GM23338 (cell line): ENCODE measurements at regions not wholly inside any gene's neighbourhood (a gene's known extent, or its start where the extent isn't known, plus 50 kb on each side); places are given as distances from the start of the nearest gene placed in this dataset.

Experiments used
- ATAC-seq: fragments of 200-7000 bp; cut with Tn5 transposase; 3 replicates; pipeline ENCODE4 v1.9.1; 2020
- DNase-seq: peaks from one replicate; pipeline ENCODE4 v3.0.0-alpha.2; 2015; ENCODE audit warnings: low spot score
- H2AFZ ChIP-seq: fragments of 200-600 bp; sonication (generic); 2 replicates; pipeline ENCODE4 v1.8.0; 2016; ENCODE audit warnings: antibody characterized with exemption, mild to moderate bottlenecking, moderate library complexity
- H3F3A ChIP-seq: fragments of 200-600 bp; sonication (generic); replicated peaks from 2 replicates; pipeline ENCODE4 v1.8.0; 2017; ENCODE audit warnings: antibody characterized with exemption, mixed run types, low read depth
- H3K27ac ChIP-seq: fragments of 200-600 bp; sonication (generic); 2 replicates; pipeline ENCODE4 v1.6.1; 2016; ENCODE audit warnings: low read depth
- H3K27me3 ChIP-seq: fragments of 200-600 bp; sonication (generic); 2 replicates; pipeline ENCODE4 v1.8.0; 2016; ENCODE audit warnings: mild to moderate bottlenecking, mixed run types, moderate library complexity; ENCODE audit not compliant: insufficient read depth
- H3K36me3 ChIP-seq: fragments of 200-600 bp; sonication (generic); 2 replicates; pipeline ENCODE4 v1.8.0; 2016; ENCODE audit warnings: mild to moderate bottlenecking; ENCODE audit not compliant: insufficient read depth
- H3K4me1 ChIP-seq: fragments of 200-600 bp; sonication (generic); 2 replicates; pipeline ENCODE4 v1.8.0; 2016; ENCODE audit warnings: mild to moderate bottlenecking, moderate library complexity; ENCODE audit not compliant: insufficient read depth
- H3K4me2 ChIP-seq: fragments of 200-600 bp; sonication (generic); 2 replicates; pipeline ENCODE4 v1.7.1; 2017; ENCODE audit warnings: mixed run types
- H3K4me3 ChIP-seq: fragments of 200-600 bp; sonication (generic); 2 replicates; pipeline ENCODE4 v1.6.1; 2016; ENCODE audit warnings: mixed run types
- H3K79me2 ChIP-seq: fragments of 200-600 bp; sonication (generic); replicated peaks from 2 replicates; pipeline ENCODE4 v1.8.0; 2017; ENCODE audit warnings: mild to moderate bottlenecking; ENCODE audit not compliant: insufficient read depth
- H3K9me2 ChIP-seq: fragments of 200-600 bp; sonication (generic); 2 replicates; pipeline ENCODE4 v1.8.0; 2017; ENCODE audit not compliant: insufficient read depth
- H4K20me1 ChIP-seq: fragments of 200-600 bp; sonication (generic); replicated peaks from 2 replicates; pipeline ENCODE4 v1.8.0; 2017; ENCODE audit warnings: mild to moderate bottlenecking; ENCODE audit not compliant: insufficient read depth
- H3K27ac Mint-ChIP-seq: 2 replicates; pipeline ENCODE4 v1.8.0; 2020; ENCODE audit warnings: inconsistent platforms, mild to moderate bottlenecking, moderate library complexity, mixed read lengths
- H3K27me3 Mint-ChIP-seq: 3 replicates; pipeline ENCODE4 v1.8.0; 2022; ENCODE audit warnings: low read depth, mild to moderate bottlenecking, moderate library complexity, mixed read lengths, inconsistent platforms; ENCODE audit not compliant: insufficient read depth, poor library complexity
- H3K36me3 Mint-ChIP-seq: 3 replicates; pipeline ENCODE4 v1.8.0; 2021; ENCODE audit warnings: low read depth, mild to moderate bottlenecking, inconsistent platforms, moderate library complexity, mixed read lengths
- H3K4me1 Mint-ChIP-seq: 3 replicates; pipeline ENCODE4 v1.8.0; 2020; ENCODE audit warnings: mild to moderate bottlenecking, inconsistent platforms, mixed read lengths
- H3K4me3 Mint-ChIP-seq: 3 replicates; pipeline ENCODE4 v1.8.0; 2021; ENCODE audit warnings: moderate library complexity, mild to moderate bottlenecking, inconsistent platforms, mixed read lengths
- H3K9me3 Mint-ChIP-seq: 3 replicates; pipeline ENCODE4 v1.8.0; 2020; ENCODE audit warnings: moderate library complexity, mild to moderate bottlenecking, inconsistent platforms, mixed read lengths
- CREB1 ChIP-seq: fragments of 250-450 bp; sonication (Bioruptor Pico); IDR thresholded peaks from 2 replicates; pipeline ENCODE4 v1.5.0; 2020; ENCODE audit warnings: low read depth, mild to moderate bottlenecking, moderate library complexity
- EZH2phosphoT487 ChIP-seq: fragments of 200-600 bp; sonication (generic); IDR thresholded peaks from one replicate; pipeline ENCODE4 v1.8.1; 2018; ENCODE audit warnings: antibody characterized with exemption; ENCODE audit not compliant: unreplicated experiment
- JUNB ChIP-seq: IDR thresholded peaks from one replicate; pipeline ENCODE4 v1.6.1; 2016; ENCODE audit warnings: antibody characterized with exemption; ENCODE audit not compliant: unreplicated experiment
- NANOG ChIP-seq: IDR thresholded peaks from 2 replicates; pipeline ENCODE4 v1.6.1; 2016; ENCODE audit warnings: antibody characterized with exemption, borderline replicate concordance
- POLR2AphosphoS5 ChIP-seq: IDR thresholded peaks from 2 replicates; pipeline ENCODE4 v1.6.1; 2016; ENCODE audit warnings: antibody characterized with exemption, low read depth
- ZNF114 ChIP-seq: fragments of 250-450 bp; sonication (Bioruptor Pico); IDR thresholded peaks from 2 replicates; pipeline ENCODE4 v1.5.0; 2020; ENCODE audit warnings: mild to moderate bottlenecking, moderate library complexity
- TF ChIP-seq, protein P1 (sequence below): fragments of 250-450 bp; sonication (Bioruptor Pico); IDR thresholded peaks from 2 replicates; pipeline ENCODE4 v1.5.0; 2020; ENCODE audit warnings: mild to moderate bottlenecking, moderate library complexity
- TF ChIP-seq, protein P2 (sequence below): IDR thresholded peaks from 2 replicates; pipeline ENCODE4 v1.6.1; 2016; ENCODE audit warnings: antibody characterized with exemption

DNA sequence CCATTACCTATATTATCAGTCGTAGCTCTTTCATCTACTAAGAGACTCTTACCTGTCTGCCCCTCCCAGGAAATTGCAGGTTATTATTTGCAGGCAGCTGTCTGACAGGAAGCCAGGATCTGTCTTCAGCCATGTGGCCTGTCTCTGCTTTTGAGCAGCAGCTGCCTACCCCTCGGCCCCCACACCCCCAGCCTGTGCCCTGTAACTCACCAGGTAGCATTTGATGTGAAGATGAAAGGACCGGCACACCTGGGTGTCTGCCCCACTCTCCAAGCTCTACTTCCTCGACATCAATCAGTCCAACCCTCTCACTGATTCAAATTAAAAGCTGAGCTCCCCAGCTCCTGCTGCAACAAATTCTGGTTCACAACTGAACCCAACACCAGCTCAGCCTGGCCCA lies 197.2 kb upstream of the CTNNB1 start:
- H3K9me2 ChIP-seq: no peaks in the 10 kb centered on the region
- no peaks in the 10 kb centered on the region for H3K27me3 ChIP-seq
- DNase-seq (no peak), ATAC-seq (peak; percentile 21; the same call in 2 of the 3 replicates)
- H3K36me3 ChIP-seq: no peaks in the 10 kb centered on the region
- Mint-ChIP-seq H3K27ac (no peak overlapping the region), H3K36me3 (no peaks in the 10 kb centered on the region; the same call in 2 of the 3 replicates), H3K4me3 (no peak overlapping the region), H3K27me3 (peaks cover 6% of the 10 kb centered on the region), H3K9me3 (no peaks in the 10 kb centered on the region), H3K4me1 (peaks cover 45% of the 10 kb centered on the region)
- TF ChIP-seq ZNF114: no peak
- TF ChIP-seq, protein P1, sequence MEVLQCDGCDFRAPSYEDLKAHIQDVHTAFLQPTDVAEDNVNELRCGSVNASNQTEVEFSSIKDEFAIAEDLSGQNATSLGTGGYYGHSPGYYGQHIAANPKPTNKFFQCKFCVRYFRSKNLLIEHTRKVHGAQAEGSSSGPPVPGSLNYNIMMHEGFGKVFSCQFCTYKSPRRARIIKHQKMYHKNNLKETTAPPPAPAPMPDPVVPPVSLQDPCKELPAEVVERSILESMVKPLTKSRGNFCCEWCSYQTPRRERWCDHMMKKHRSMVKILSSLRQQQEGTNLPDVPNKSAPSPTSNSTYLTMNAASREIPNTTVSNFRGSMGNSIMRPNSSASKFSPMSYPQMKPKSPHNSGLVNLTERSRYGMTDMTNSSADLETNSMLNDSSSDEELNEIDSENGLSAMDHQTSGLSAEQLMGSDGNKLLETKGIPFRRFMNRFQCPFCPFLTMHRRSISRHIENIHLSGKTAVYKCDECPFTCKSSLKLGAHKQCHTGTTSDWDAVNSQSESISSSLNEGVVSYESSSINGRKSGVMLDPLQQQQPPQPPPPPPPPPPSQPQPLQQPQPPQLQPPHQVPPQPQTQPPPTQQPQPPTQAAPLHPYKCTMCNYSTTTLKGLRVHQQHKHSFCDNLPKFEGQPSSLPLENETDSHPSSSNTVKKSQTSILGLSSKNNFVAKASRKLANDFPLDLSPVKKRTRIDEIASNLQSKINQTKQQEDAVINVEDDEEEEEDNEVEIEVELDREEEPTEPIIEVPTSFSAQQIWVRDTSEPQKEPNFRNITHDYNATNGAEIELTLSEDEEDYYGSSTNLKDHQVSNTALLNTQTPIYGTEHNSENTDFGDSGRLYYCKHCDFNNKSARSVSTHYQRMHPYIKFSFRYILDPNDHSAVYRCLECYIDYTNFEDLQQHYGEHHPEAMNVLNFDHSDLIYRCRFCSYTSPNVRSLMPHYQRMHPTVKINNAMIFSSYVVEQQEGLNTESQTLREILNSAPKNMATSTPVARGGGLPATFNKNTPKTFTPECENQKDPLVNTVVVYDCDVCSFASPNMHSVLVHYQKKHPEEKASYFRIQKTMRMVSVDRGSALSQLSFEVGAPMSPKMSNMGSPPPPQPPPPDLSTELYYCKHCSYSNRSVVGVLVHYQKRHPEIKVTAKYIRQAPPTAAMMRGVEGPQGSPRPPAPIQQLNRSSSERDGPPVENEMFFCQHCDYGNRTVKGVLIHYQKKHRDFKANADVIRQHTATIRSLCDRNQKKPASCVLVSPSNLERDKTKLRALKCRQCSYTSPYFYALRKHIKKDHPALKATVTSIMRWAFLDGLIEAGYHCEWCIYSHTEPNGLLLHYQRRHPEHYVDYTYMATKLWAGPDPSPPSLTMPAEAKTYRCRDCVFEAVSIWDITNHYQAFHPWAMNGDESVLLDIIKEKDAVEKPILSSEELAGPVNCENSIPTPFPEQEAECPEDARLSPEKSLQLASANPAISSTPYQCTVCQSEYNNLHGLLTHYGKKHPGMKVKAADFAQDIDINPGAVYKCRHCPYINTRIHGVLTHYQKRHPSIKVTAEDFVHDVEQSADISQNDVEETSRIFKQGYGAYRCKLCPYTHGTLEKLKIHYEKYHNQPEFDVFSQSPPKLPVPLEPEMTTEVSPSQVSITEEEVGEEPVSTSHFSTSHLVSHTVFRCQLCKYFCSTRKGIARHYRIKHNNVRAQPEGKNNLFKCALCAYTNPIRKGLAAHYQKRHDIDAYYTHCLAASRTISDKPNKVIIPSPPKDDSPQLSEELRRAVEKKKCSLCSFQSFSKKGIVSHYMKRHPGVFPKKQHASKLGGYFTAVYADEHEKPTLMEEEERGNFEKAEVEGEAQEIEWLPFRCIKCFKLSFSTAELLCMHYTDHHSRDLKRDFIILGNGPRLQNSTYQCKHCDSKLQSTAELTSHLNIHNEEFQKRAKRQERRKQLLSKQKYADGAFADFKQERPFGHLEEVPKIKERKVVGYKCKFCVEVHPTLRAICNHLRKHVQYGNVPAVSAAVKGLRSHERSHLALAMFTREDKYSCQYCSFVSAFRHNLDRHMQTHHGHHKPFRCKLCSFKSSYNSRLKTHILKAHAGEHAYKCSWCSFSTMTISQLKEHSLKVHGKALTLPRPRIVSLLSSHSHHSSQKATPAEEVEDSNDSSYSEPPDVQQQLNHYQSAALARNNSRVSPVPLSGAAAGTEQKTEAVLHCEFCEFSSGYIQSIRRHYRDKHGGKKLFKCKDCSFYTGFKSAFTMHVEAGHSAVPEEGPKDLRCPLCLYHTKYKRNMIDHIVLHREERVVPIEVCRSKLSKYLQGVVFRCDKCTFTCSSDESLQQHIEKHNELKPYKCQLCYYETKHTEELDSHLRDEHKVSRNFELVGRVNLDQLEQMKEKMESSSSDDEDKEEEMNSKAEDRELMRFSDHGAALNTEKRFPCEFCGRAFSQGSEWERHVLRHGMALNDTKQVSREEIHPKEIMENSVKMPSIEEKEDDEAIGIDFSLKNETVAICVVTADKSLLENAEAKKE (CRISPR knock-in tag): no peak
- no peaks in the 10 kb centered on the region for H3K79me2 ChIP-seq
- no peak overlapping the region for H3K27ac ChIP-seq
- no peaks in the 10 kb centered on the region for H3F3A ChIP-seq
- no peak overlapping the region for H2AFZ ChIP-seq
- peaks cover 33% of the 10 kb centered on the region for H3K4me1 ChIP-seq
- peak overlapping the region; percentile 48; the same call in 1 of the 2 replicates for H3K4me2 ChIP-seq
- no peaks in the 10 kb centered on the region for H4K20me1 ChIP-seq
- H3K4me3 ChIP-seq: no peak overlapping the region

DNA sequence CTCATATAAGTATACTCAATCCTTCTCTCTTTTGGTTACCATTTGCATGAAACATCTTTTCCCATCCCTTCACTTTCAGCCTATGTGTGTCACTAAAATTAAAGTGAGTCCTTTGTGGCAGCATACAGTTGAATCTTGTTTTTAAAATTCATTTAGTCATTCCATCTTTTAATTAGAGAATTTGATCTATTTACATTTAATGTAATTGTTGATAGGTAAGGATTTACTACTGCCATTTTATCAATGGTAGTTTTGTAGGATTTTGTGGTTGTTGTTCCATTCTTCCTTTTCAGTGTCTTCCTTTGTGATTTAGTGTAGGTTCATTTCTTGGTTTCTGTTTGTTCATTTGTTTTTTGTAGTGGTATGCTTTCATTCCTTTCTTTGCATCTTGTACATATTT lies 191.9 kb upstream of the CTNNB1 start:
- Histone ChIP-seq H4K20me1 (no peaks in the 10 kb centered on the region), H3K79me2 (no peaks in the 10 kb centered on the region), H3K4me1 (peaks cover 2% of the 10 kb centered on the region), H3K4me2 (no peak overlapping the region), H3K36me3 (no peaks in the 10 kb centered on the region), H3K27me3 (no peaks in the 10 kb centered on the region), H3K27ac (no peak overlapping the region), H2AFZ (no peak overlapping the region), H3K4me3 (no peak overlapping the region), H3F3A (no peaks in the 10 kb centered on the region), H3K9me2 (no peaks in the 10 kb centered on the region)
- ATAC-seq (no peak), DNase-seq (no peak)
- Mint-ChIP-seq H3K36me3 (peaks cover 10% of the 10 kb centered on the region; the same call in 2 of the 3 replicates), H3K4me3 (no peak overlapping the region), H3K4me1 (peaks cover 4% of the 10 kb centered on the region), H3K27me3 (peaks cover 2% of the 10 kb centered on the region), H3K27ac (no peak overlapping the region), H3K9me3 (peaks cover 14% of the 10 kb centered on the region)
- TF ChIP-seq POLR2AphosphoS5 (no peak), EZH2phosphoT487 (no peak), JUNB (no peak), CREB1 (CRISPR knock-in tag) (no peak), NANOG (no peak)
- TF ChIP-seq, protein P2, sequence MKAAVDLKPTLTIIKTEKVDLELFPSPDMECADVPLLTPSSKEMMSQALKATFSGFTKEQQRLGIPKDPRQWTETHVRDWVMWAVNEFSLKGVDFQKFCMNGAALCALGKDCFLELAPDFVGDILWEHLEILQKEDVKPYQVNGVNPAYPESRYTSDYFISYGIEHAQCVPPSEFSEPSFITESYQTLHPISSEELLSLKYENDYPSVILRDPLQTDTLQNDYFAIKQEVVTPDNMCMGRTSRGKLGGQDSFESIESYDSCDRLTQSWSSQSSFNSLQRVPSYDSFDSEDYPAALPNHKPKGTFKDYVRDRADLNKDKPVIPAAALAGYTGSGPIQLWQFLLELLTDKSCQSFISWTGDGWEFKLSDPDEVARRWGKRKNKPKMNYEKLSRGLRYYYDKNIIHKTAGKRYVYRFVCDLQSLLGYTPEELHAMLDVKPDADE: no peak
